ENCODE measurements at regions not wholly inside any gene's neighbourhood (a gene's known extent, or its start where the extent isn't known, plus 50 kb on each side); places are given as distances from the start of the nearest gene placed in this dataset.
"Not testable (repeated sequence)": the region's sequence is repeated elsewhere in the genome, so short reads cannot be mapped to it uniquely, and the experiment has no call there.

GRCh38 chr5:161051920-161052500 is 200.0 kb upstream of the ATP10B start:
- intact Hi-C loops (cut with DNase I): no loop called here
- ATAC-seq: no peak

DNA sequence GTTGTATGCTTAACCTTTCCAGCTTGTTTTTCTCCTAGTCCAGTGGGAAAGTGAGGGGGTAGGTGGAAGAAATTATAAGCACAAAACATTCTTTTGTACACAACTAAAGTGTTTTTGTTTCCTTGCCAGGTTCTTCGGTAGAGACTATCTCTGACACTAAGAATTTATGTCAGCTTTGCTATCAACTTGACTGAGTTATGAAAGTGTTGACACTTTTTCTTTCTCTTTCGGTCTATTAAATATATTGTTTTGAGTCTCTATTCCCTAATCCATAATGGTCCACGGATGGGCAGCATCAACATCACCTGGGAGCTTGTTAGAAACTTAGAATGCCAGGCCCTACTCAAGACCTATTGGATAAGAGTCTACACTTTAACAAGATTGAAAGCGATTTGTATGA is 195.0 kb upstream of the ATP10B start:
- intact Hi-C loops (cut with DNase I): no loop called here
- no peak for DNase-seq (ENCODE audit: missing footprints)
- no peak for ATAC-seq

More at GRCh38 chr5:161051920-161052500, 200.0 kb upstream of the ATP10B start:
- DNase-seq (ENCODE audit: missing footprints): no peak

DNA sequence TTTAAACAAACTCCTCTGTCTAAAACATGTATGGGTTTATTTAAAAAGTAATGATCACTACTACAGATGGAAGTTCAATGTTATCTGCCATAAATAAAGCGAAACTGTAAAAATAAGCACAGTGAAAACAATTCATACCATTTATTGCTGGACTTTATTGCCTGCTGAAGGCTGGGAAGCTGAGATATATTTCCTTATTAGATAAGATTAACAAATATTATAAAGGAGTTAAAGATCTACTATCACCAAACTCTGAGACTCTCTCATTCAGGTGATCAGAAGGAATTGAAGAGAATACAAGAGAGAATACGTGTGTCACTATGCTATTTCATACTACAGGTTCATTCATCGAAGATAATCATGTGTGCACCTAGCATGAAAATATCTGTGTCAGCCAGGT is 190.9 kb upstream of the ATP10B start:
- ATAC-seq: no peak
- no peak for DNase-seq (ENCODE audit: missing footprints)
- intact Hi-C loops (cut with DNase I): no loop called here

DNA sequence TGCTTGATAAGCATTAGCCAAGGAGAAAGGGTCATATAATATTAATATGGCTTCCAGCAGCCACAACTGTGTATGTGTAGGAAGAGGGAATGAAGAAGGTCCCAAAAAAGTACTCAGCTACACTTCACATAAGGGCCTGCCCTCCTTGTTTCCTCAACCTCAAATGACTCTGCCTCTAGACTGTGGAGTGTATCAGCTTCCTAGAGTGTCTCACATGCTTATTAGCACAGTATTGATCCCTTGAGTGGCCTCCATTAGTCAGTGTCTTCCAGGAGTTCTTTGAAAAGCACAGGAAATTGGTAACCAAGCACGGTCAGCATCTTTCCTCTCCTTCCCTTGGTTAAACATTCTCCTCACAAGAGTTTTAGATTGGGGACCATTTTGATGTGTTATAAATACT is 190.4 kb upstream of the ATP10B start:
- intact Hi-C loops (cut with DNase I): no loop called here
- ATAC-seq (no peak), DNase-seq (ENCODE audit: missing footprints) (no peak)

- intact Hi-C loops (cut with DNase I): no loop called here
- no peak for DNase-seq (ENCODE audit: missing footprints)
- ATAC-seq: no peak
Observed at GRCh38 chr5:161040818-161041217, 188.8 kb upstream of the ATP10B start.

- intact Hi-C loops (cut with DNase I): no loop called here
- ATAC-seq: no peak
- DNase-seq (ENCODE audit: missing footprints): no peak
Observed at GRCh38 chr5:161036296-161036695, 184.3 kb upstream of the ATP10B start.

GRCh38 chr5:161034451-161034850 is 182.4 kb upstream of the ATP10B start:
- DNase-seq (ENCODE audit: missing footprints) (no peak), ATAC-seq (no peak)
- intact Hi-C loops (cut with DNase I): no loop called here

DNA sequence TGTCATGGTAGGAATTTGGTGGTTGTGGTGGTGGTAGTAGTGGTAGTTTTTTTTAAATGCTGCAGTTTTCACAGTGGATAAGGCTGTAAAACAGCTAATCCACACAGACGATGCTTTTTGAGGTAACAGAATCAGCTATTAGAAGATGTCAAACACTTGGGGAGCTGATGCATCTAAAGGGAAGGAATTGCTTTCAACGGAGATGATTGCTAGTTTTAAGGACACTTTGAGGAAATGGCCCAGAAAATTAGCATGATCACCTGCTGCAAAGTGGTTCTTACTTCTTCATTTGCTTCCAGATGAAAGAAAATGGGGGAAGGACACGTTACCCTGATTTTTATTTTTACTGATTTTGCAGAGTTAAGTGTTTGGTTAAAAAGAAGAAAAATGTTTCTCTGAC is 178.2 kb upstream of the ATP10B start:
- DNase-seq (ENCODE audit: missing footprints) (no peak), ATAC-seq (no peak)
- intact Hi-C loops (cut with DNase I): no loop called here

- DNase-seq (ENCODE audit: missing footprints) (no peak), ATAC-seq (no peak)
- intact Hi-C loops (cut with DNase I): no loop called here
Observed at GRCh38 chr5:161027763-161028162, 175.8 kb upstream of the ATP10B start.

DNA sequence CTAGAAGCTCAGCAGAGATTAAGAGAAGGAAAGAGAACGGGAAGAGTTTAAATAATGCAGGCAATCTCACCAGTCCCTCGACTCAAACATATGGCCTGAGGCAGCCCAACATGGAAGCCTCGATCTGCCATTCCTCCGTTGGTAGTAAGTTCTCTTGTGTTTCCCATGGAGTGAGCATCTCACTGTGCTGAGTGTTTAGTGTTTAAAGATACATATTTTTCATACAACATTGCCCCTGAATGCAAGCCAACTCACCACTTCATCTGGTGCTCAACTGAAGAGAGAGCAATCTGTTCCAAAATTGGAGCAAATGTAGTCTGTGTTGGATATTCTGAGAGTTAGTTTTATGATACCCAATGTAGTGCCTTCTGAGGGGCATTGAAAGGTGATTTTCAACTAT is 171.5 kb upstream of the ATP10B start:
- intact Hi-C loops (cut with DNase I): no loop called here
- no peak for DNase-seq (ENCODE audit: missing footprints)
- no peak for ATAC-seq

DNA sequence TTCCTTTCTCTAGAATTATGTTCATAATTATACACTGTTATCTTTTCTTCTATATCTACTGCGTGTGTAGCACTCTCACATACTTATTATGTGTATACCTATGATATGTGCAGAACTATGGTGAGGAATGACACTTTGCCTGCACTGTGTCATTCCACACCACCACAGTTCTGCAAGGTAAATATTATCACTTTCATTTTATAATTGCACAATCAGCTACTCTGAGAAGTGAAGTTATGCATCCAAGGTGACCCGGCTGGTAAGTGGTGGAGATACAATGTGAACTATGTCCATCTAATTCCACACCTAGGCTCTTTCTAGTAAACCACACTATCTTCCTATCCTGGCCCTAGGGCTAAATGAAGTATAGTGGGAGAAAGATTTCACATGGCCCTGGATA is 170.1 kb upstream of the ATP10B start:
- intact Hi-C loops (cut with DNase I): no loop called here
- ATAC-seq: no peak
- DNase-seq (ENCODE audit: missing footprints): no peak

GRCh38 chr5:161009817-161010216 is 157.8 kb upstream of the ATP10B start:
- DNase-seq (ENCODE audit: missing footprints) (no peak), ATAC-seq (no peak)
- intact Hi-C loops (cut with DNase I): no loop called here

GRCh38 chr5:161009194-161009593 is 157.2 kb upstream of the ATP10B start:
- intact Hi-C loops (cut with DNase I): no loop called here
- ATAC-seq: no peak
- DNase-seq (ENCODE audit: missing footprints): no peak

DNA sequence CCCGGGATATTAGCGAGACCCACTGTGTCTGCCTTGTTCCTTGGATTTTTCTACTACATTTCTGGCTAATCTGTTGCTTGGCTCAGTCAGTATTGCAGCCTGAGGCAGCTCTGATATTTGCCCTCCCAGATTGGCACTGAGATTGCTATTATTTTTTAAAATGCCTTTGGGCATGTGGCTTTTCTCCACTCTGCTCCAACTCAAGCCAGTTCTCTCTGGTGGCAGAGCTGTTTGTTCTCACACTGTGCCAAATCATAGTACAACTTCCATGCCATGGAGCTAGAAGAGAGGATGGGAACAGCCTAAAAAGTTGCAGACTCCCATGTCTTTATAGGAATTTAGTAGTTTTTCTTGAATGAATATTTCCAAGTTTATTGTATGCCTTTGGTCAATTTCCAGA is 155.9 kb upstream of the ATP10B start:
- DNase-seq (ENCODE audit: missing footprints) (no peak), ATAC-seq (no peak)
- intact Hi-C loops (cut with DNase I): no loop called here

- DNase-seq (ENCODE audit: missing footprints) (no peak), ATAC-seq (no peak)
- intact Hi-C loops (cut with DNase I): no loop called here
Observed at GRCh38 chr5:161002571-161003074, 150.6 kb upstream of the ATP10B start.

DNA sequence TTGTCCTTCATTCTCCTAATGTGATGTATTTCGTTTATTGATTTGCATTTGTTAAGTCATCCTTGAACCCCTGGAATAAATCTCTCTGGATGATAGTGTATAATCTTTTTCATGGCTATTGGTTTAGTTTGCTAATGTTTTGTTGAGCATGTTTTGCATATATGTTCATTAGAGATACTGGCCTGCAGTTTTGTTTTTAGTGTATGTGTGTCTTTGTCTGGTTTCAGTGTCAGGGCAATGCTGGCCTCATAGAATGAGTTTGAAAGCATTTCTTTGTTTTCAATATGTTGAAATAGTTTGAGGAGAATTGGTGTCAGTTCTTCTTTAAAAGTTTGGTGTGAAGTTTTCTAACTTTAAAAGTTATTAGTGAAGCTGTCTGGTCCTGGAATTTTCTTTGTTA is 149.6 kb upstream of the ATP10B start:
- intact Hi-C loops (cut with DNase I): no loop called here
- DNase-seq (ENCODE audit: missing footprints) (no peak), ATAC-seq (no peak)

DNA sequence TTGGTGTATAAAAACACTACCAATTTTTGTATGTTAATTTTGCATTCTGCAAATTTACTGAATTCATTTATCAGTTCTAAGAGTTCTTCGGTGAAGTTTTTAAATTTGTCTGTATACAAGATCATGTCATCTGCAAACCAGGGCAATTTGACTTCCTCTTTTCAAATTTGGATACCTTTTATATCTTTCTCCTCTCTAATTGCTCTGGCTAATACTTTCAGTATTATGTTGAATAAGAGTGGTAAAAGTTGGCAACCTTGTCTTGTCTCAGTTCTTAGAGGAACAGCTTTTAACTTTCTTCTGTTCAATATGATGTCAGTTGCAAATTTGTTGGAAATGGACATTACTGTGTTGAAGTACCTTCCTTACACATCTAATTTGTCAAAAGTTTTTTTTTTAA is 149.1 kb upstream of the ATP10B start:
- intact Hi-C loops (cut with DNase I); DNase-seq (ENCODE audit: missing footprints); ATAC-seq: not testable (repeated sequence)

DNA sequence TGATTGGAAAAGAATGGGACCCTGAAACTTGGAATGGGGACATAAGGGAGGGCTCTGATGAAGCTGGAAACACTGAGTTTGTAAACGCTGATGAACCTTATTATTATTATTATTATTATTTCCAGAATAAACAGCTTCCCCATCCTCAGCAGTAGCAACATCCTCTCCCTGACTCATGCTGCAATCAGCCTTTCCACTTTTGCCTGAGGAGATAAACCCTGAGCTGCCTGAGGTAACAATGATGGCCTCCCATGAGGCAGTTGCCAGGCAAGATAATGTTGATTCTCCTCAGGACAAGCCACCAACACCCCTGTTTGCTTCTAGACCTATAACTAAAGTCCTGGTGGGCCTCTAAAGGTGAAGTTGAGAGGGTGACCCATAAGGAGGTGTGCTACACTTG is 139.2 kb upstream of the ATP10B start:
- ATAC-seq (no peak), DNase-seq (ENCODE audit: missing footprints) (no peak)
- intact Hi-C loops (cut with DNase I): no loop called here

GRCh38 chr5:160979385-160979784 is 127.4 kb upstream of the ATP10B start:
- intact Hi-C loops (cut with DNase I): no loop called here
- DNase-seq (ENCODE audit: missing footprints) (no peak), ATAC-seq (no peak)

DNA sequence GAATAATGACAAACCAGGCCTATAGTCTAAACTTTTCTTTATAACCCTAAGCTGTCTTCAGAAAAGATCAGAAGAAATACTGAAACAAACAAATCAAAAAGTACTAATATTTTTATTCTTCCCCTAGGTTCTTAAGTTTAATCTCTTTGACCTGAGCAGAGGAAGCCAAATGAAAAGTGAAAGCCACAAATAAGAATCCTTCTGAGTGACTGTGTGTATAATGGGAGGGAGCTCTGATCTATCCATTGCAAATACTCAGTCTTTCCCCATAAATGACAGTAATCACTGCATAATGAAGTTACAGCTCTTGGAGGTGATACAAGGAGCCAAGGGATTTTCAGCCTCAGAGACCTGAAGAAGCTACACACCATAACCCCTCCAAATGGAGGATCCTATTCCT is 126.9 kb upstream of the ATP10B start:
- DNase-seq (ENCODE audit: missing footprints) (no peak), ATAC-seq (no peak)
- intact Hi-C loops (cut with DNase I): no loop called here

DNA sequence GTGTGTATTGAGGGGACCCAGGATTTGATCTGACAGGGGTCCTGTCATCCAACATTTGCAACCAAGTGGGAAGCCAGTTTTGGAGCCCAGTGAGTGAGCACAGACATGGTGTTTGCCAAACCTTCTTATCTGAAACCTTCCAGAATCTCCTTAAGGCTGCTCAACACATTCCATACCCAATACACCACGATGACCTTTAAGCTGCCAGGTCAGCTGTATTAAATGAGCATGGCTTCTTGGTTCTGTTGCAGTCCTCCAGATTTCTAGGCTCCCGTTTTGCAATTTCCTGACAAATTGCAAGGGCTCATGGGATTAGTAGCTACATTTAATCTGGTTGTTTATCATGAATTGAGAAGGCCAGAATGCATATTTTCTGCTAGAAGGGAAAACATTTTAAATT is 124.2 kb upstream of the ATP10B start:
- ATAC-seq (no peak), DNase-seq (ENCODE audit: missing footprints) (no peak)

More for the DNA sequence above, 124.2 kb upstream of the ATP10B start:
- intact Hi-C loops (cut with DNase I): no loop called here
